ENCODE measurements at regions not wholly inside any gene's neighbourhood (a gene's known extent, or its start where the extent isn't known, plus 50 kb on each side); places are given as distances from the start of the nearest gene placed in this dataset.

GRCh38 chr10:35911954-35912353 lies 269.9 kb upstream of the FZD8 start:
- DNase-seq, result no peak

- no peak for DNase-seq
Observed at GRCh38 chr10:35911233-35911632, 269.1 kb upstream of the FZD8 start.

GRCh38 chr10:35910234-35910633 lies 268.1 kb upstream of the FZD8 start:
- no peak for DNase-seq

- no peak for DNase-seq
Observed at GRCh38 chr10:35909121-35909720, 267.1 kb upstream of the FZD8 start.

- DNase-seq, result no peak
Observed at GRCh38 chr10:35908451-35908850, 266.4 kb upstream of the FZD8 start.

- no peak for DNase-seq
Observed at GRCh38 chr10:35907548-35907947, 265.5 kb upstream of the FZD8 start.

GRCh38 chr10:35906155-35906554 lies 264.1 kb upstream of the FZD8 start:
- DNase-seq, result no peak

- DNase-seq, result no peak
Observed at GRCh38 chr10:35903021-35903420, 260.9 kb upstream of the FZD8 start.

GRCh38 chr10:35898716-35899440 lies 256.8 kb upstream of the FZD8 start:
- no peak for DNase-seq

- DNase-seq, result no peak
Observed at GRCh38 chr10:35896001-35896400, 253.9 kb upstream of the FZD8 start.

- no peak for DNase-seq
Observed at GRCh38 chr10:35895331-35895730, 253.2 kb upstream of the FZD8 start.

- no peak for DNase-seq
Observed at GRCh38 chr10:35892526-35892925, 250.4 kb upstream of the FZD8 start.

- no peak for DNase-seq
Observed at GRCh38 chr10:35890676-35891495, 248.8 kb upstream of the FZD8 start.

GRCh38 chr10:35889971-35890675 lies 248.0 kb upstream of the FZD8 start:
- no peak for DNase-seq

- no peak for DNase-seq
Observed at GRCh38 chr10:35889226-35889625, 247.1 kb upstream of the FZD8 start.

- no peak for DNase-seq
Observed at GRCh38 chr10:35888400-35888799, 246.3 kb upstream of the FZD8 start.

- DNase-seq, result no peak
Observed at GRCh38 chr10:35887685-35888084, 245.6 kb upstream of the FZD8 start.

- DNase-seq, result no peak
Observed at GRCh38 chr10:35885076-35885475, 243.0 kb upstream of the FZD8 start.

- no peak for DNase-seq
Observed at GRCh38 chr10:35884657-35885071, 242.6 kb upstream of the FZD8 start.

- no peak for DNase-seq
Observed at GRCh38 chr10:35882422-35883150, 240.5 kb upstream of the FZD8 start.

- DNase-seq, result no peak
Observed at GRCh38 chr10:35881320-35881719, 239.2 kb upstream of the FZD8 start.

GRCh38 chr10:35876248-35876647 lies 234.2 kb upstream of the FZD8 start:
- DNase-seq, result no peak

Measured in DMS 273 treated with DMSO at 0.1 percent for 48 hours (cell line).